GM18511 (cell line): ENCODE measurements at regions not wholly inside any gene's neighbourhood (a gene's known extent, or its start where the extent isn't known, plus 50 kb on each side); places are given as distances from the start of the nearest gene placed in this dataset.
"Not testable (repeated sequence)": the region's sequence is repeated elsewhere in the genome, so short reads cannot be mapped to it uniquely, and the experiment has no call there.

ENCODE experiments used
- ATAC-seq: cut with Tn5 transposase; IDR thresholded peaks from one replicate; pipeline ENCODE4 v1.9.1; 2021; ENCODE audit warnings: mild to moderate bottlenecking, moderate library complexity; ENCODE audit not compliant: unreplicated experiment

GRCh38 chr3:26964313-26964712 lies 341.7 kb downstream of the LRRC3B start:
- no peak for ATAC-seq

GRCh38 chr3:26964836-26965235 lies 342.3 kb downstream of the LRRC3B start:
- ATAC-seq: no peak

GRCh38 chr3:26967501-26967900 lies 344.9 kb downstream of the LRRC3B start:
- no peak for ATAC-seq

GRCh38 chr3:26984416-26985390 lies 362.1 kb downstream of the LRRC3B start:
- ATAC-seq: no peak

- no peak for ATAC-seq
These were observed 366.5 kb downstream of the LRRC3B start for GRCh38 chr3:26989037-26989436.

- no peak for ATAC-seq
These were observed 372.0 kb downstream of the NEK10 start for GRCh38 chr3:26997226-26997625.

GRCh38 chr3:27010834-27011233 lies 358.3 kb downstream of the NEK10 start:
- no peak for ATAC-seq

- no peak for ATAC-seq
These were observed 347.0 kb downstream of the NEK10 start for GRCh38 chr3:27022096-27022761.

- no peak for ATAC-seq
These were observed 344.7 kb downstream of the NEK10 start for GRCh38 chr3:27024493-27024892.

GRCh38 chr3:27025718-27026117 lies 343.5 kb downstream of the NEK10 start:
- no peak for ATAC-seq

GRCh38 chr3:27031476-27031875 lies 337.7 kb downstream of the NEK10 start:
- no peak for ATAC-seq

GRCh38 chr3:27034255-27034654 lies 334.9 kb downstream of the NEK10 start:
- no peak for ATAC-seq

- ATAC-seq: no peak
These were observed 328.5 kb downstream of the NEK10 start for GRCh38 chr3:27040674-27041073.

- ATAC-seq: not testable (repeated sequence)
These were observed 326.6 kb downstream of the NEK10 start for GRCh38 chr3:27042541-27042940.

- no peak for ATAC-seq
These were observed 325.7 kb downstream of the NEK10 start for GRCh38 chr3:27043328-27043955.

- ATAC-seq: no peak
These were observed 324.2 kb downstream of the NEK10 start for GRCh38 chr3:27044931-27045481.

GRCh38 chr3:27046351-27046750 lies 322.8 kb downstream of the NEK10 start:
- no peak for ATAC-seq

GRCh38 chr3:27049792-27050191 lies 319.4 kb downstream of the NEK10 start:
- ATAC-seq: no peak

GRCh38 chr3:27051527-27051926 lies 317.7 kb downstream of the NEK10 start:
- not testable (repeated sequence) for ATAC-seq

- ATAC-seq: no peak
These were observed 312.9 kb downstream of the NEK10 start for GRCh38 chr3:27056326-27056725.

GRCh38 chr3:27059489-27059888 lies 309.7 kb downstream of the NEK10 start:
- ATAC-seq: no peak
